Cardiac septum (tissue), 1 donor: ENCODE measurements at regions not wholly inside any gene's neighbourhood (a gene's known extent, or its start where the extent isn't known, plus 50 kb on each side); places are given as distances from the start of the nearest gene placed in this dataset.

Source experiments
- DNase-seq: peaks from one replicate; pipeline ENCODE4 v3.0.0-alpha.2; 2020; ENCODE audit warnings: low spot score
- intact Hi-C: fragments of 100-400 bp; cut with DNase I; formaldehyde crosslinking; loops from one replicate; pipeline ENCODE4 v1.14.0; 2022
- donor health status: DM: no; HTN: no; CAD: no.

DNA sequence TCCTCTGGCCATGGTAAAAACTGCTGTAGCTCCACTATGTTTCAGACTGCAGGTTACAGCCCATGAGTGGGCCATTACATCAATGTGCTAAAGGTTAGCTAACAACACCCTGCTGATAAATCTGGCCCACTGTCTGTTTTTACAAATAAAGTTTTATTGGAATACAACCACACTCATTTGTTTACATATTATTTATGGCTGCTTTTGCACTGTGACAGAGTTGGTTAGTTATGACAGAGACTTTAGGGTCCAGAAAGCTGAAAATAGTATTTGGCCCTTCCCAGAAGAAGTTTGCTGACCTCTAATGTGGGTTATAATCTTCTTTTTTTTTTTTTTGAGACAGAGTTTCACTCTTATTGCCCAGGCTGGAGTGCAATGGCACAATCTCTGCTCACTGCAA, 134.2 kb upstream of the PWP1 start:
- intact Hi-C loops = no loop called here

DNA sequence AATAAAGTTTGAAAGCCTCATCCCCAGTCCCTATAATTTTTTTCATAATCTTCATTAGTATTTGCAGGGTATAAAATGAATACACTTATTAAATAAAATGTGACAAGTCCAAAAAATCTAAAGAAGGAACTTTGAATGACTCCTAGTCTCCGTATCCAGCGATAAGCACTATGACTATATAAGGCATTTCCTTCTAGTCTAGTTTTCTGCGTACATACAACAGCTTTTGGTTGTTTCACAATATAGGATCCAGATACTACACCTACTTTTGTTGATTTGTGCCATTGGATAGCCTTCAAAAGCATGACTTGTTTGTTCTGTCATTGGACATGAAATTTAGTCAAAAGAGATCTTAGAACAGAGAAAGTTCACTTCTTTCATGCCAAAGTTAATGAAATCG, 133.3 kb upstream of the PWP1 start:
- DNase-seq = no peak
- intact Hi-C loops = no loop called here

More for the DNA sequence above, 134.2 kb upstream of the PWP1 start:
- DNase-seq = no peak

DNA sequence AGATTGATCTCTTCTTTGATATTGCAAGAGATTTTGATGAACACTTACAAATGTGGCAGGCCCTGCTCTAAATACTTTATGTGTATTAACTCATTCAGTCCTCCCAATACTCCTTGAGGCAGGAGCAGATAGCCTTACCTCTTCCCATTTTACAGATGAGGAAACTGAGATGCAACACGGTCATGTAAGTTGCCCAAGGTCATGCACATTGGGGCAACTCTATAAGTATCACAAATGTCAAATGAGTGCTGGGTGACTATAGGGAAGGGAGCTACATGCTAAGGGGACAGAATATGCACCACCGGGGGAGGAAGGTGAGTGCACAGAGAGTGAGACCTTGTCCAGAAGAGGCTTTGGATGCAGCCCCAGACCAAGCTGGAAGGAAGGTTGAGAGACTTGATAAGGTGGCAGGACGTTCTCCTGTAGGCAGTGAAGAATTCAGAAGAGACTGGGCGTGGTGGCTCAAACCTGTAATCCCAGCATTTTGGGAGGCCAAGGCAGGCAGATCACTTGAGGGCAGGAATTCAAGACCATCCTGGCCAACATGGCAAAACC, 132.3 kb upstream of the PWP1 start:
- no peak for DNase-seq
- intact Hi-C loops = no loop called here

DNA sequence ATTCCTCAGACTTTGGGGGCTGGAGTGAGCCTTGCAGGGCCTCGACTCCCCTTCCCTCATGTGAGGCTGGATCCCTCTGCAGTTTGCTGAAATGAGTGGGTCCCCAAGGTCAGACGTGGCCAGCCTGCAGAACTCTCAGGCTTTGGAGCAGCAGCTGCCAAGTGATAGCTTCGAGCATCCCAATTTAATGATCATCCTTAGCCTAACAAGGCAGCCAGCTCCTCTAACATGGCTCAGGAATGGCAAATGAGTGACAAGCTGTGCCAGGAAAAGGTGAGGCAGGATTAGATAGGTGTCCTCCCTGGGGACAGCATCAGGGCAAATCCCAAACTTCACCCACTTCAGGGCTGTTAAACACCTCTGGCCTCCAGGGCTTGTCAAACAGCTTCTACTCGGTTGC, 130.7 kb upstream of the PWP1 start:
- intact Hi-C loops = no loop called here
- peak; percentile 35 for DNase-seq

DNA sequence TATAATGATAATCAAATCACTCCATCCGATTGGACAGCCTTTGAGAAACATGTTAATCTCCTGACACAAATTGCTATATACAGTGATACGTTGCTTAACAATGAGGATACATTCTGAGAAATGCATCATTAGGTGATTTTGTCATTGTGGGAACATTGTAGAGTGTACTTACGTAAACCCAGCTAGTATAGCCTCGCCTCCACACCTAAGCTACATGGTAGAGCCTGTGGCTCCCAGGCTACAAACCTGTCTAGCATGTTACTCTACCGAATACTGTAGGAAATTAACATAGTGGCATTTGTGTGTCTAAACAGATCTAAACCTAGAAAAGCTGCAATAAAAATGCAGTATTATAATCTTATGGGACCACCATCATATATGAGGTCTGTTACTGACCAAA, 128.6 kb upstream of the PWP1 start:
- intact Hi-C loops = no loop called here
- DNase-seq = no peak

DNA sequence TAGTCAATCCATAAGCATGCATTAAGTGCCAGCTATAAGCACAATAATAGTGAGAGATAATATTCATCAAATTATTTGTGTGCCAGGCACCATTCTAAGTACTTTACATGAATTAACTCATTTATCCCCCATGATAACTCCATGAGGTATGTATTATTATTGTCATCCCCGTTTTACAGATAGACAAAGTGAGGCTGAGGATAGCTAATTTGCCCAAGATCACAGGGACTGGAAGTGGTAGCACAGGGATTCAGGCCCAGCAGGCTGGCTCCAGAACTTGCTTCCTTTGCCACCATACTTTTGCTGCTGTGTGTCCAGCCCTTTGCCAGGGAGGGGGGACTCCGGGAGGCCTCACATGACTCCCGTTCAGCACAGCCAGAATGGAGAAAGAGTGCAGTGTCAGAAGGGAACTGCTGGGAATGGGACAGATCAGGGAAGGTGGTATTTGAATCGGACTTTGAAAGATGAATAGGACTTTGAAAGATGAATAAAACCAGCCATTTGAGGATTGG, 128.0 kb upstream of the PWP1 start:
- intact Hi-C loops = no loop called here

DNA sequence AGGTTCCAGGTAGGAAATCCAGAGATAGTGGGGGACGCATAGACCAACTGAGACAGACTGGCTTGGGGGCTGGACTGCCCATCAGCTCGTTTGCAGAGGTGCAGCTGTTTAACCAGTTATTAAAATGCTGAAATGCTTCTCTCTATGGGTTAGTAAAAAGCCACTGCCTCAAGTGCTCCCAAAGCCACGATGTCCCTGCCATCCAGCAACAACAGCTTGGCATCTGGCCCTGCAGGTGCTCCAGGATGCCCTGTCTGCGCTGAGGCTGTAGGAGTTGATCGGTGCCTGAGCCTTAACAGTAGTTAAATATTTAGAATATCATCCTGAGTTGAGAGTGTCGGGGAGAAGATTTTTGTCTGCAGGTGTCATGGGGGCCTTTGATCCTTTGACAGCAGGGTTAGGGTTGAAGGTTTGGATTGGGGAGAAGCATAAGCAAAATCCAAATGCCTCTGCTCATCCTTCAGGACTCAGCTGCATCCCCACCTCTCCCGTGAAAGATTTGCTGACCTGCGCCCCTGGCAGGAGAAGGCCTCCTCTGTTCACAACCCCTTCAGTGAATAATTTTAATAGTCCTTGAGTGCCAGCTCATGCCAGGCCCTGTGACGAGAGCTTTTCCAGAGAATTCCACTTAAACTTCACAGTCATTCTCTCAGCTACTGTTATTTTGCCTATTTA, 127.3 kb upstream of the PWP1 start:
- no peak for DNase-seq
- intact Hi-C loops = no loop called here

More for the DNA sequence above, 128.0 kb upstream of the PWP1 start:
- no peak for DNase-seq

DNA sequence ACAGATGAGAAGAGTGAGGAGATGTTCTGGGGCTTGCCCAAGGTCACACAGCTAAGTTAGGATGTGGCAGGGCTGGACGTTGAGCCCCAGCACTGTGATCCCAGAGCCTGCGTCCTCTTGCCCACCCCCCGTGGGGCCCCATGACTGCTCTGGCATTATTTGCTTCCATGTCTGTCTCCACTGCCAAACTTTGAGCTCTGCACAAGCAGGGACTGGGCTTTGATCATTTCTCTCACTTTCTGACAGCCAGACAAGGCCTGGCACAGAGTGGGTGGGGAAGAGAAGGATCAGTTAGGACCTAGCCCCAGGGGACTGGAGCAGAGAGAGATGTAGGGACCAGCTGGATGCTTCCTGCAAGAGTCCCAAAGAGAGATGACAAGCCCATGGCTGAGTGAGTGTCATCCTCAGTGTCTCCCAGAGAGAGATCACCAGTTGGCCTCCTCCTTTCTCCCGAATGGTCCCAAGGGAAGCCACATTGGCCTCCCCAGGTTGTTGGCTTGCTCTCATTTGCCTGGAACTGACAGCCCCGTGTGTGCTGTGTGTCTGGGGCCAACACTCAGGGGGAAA, 126.7 kb upstream of the PWP1 start:
- no peak for DNase-seq
- intact Hi-C loops = no loop called here

DNA sequence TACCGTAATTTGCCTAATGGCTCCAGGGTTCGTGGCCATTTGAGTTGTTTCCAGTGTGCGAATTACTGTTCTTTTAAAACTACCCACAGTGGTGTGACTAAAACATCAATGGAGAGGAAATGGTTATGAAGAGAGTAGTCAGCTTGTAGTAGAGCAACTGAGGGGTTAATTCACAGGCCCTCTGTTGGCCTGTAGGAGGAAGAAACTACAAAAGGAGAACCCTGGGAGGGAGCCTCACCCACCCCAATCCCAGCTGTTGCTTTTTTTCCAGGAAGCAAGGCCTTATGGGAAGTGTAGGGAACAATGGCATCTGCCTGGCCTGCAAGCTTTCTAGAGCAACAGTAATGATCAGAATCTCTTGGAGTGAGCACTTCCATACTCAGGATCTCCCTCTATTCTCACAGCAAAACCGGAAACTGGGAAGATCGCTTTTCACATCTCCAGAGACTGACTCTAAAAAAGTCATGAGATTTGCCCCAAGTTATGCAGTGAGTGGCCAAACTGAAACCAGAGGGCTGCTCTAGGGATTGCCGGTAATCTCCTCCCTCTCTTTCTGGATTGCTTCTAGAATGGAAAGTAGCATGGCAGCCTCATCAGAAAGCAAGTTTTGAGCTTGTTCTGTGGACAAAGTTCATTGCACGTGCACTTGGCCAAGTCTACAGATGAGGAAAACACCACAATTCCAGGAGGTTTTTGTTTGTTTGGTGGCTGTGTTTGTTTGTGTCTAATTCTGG, 125.3 kb upstream of the PWP1 start:
- no peak for DNase-seq
- intact Hi-C loops = no loop called here

DNA sequence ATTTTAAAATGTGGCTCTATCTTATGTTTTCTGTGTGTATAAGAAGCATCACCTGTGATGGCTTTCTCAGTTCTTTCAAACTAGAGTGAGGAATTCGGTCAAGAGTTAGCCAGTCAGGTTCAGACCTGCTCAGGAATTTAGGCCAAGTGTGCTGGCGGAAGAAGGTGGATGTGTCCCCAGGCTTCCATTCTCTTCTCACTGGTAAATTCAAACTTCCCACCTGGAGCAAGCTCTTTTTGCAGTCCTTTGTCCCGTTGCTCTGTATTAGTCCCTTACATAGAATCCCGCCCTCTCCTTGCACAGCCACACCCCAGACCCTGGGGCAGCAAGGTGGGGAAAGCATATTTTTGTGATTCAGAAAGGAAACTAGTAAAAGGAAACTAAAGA, 124.7 kb upstream of the PWP1 start:
- intact Hi-C loops = no loop called here

DNA sequence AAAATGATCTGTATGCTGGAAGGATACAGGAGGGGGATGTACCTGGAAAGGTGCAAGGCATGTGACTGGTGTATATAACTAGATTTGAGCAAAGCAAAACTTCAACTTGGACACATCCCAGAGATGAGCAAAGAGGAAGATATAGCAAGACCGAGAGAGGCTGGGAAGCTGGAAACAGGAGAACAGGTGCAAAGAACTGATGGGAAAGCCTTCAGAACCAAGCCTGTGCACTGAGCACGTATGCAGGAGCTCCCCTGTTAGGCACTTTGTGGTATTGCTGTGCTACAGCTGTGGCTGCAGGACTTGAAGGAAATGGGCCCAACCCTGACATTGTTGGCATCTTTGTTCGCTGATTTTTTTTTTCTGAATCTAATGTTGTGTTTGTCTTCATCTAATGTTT, 120.7 kb upstream of the PWP1 start:
- intact Hi-C loops = no loop called here
- DNase-seq = no peak

More for the DNA sequence above, 124.7 kb upstream of the PWP1 start:
- DNase-seq = no peak

DNA sequence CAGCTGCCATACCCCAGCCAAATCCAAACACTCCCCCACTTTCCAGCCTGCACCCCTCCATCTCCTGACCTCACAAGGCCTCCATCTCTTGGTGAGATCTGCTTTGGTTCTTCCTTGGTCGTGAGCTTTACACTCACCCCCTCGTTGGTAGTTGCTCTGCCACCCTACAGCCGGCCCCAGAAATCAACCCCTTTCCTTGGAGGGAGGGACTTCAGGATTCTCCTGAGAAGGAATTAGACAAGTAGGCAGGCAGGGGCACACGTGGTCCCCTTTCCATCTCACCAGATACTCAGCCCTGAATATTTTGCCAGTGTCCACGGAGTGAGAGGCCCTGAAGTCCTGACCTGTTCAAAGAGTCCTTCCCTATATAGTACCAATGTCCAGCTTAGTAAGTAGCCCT, 120.0 kb upstream of the PWP1 start:
- intact Hi-C loops = no loop called here
- no peak for DNase-seq

DNA sequence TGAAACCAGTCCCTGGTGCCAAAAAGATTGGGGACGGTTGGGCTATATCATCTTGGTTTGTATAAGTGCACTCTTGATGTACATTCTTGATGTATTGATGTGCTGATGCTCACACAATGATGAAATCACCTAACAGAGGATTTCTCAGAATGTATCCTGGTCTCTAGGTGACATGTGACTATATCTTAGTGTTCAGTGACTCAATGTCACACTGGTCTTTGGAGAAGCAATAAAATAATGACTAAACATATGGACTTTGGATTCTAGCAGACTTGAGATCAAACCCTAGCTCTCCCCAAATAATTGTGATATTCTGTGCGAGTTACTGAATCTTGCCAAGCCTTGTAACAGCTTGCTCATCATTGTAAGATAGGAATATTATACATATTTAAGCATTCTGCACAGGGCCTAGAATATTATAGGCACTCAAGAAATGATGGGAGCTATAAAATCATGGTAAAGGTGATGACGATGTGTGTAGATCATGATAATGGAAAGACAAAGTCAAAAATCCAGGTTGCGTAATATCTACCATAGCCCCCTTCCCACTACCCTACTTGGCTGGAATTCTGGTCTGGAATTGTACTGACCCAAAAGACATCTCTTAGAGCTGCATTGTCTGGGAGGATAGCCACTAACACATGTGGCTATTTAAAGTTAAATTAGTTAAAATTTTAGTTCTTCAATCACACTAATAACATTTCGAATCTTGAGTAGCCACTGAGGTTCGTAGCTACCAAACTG, 117.6 kb upstream of the PWP1 start:
- intact Hi-C loops = no loop called here
- DNase-seq = no peak

DNA sequence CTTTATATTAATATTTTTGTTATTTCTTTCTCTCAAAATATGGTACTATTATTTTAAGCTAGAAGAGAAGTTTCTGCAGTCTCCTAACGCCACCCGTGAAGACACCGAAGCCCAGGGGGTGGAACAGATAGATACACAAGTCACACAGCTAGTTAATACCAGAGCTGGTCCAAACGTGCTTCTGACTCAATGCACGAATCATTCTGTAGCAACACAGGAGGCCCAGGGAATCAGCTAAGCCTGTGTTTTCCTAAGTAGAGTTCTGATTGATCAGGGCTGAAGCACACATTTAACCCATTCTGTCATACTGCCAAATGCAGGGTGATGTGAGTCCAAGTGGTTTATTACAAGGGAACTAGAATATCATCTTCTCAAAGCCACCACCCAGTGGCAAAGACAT, 116.9 kb upstream of the PWP1 start:
- no peak for DNase-seq
- intact Hi-C loops = no loop called here

DNA sequence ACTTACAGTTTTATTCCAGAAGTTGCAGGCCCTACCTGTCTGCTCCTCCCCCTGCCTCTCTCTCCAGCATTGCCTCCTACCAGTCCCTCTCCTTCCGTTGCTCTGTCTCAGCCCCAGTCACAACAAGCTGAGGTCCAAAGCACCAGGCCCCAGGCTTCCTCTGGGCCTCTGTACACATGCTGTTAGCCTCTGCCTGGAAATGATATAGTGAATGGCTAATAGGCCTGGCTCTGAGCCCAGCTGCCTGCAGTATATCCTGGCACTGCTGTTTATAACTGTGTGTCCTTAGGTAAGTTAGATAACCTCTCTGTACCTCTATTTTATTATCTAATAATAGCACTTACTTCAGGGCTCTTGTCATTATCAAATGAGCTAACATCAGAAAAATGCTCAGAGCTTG, 114.9 kb upstream of the PWP1 start:
- intact Hi-C loops = no loop called here
- DNase-seq = no peak

DNA sequence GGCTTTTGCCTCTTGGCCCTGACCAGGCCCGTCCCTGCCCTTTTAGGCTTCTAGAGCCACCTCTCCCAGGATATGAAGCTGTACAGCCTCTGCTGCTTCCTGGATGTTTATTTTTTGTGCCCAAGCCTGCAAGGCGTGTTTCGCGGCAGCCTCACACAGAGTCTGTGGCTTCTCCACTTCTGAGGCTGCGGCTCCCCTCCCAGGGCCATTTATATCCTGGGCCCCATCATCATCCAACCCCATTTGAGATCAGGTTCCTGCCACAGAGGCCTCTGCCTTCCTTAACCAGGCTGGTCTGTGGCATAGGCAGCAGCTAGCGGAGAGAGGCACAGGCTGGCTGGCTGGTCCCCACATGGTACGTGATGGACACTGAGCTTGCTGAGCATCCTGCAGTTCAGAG, 114.1 kb upstream of the PWP1 start:
- DNase-seq = no peak
- intact Hi-C loops = no loop called here

DNA sequence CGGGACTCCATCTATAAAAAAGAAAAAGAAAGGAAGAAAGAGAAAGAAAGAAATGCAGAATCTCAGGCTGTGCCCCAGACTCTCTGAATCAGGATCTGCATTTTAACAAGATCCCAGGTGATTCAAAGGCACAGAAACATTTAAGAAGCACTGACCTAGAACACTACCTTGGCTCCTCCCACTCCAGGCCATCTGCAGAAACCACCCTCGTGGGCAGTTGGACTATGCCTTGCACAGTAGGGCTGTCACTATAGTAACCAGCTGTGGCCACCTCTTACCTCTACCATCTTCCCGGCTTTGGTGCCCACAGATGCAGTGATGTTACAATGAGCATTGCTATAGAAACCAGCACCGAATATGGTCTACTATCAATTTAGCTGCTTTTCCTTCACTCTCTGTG, 110.9 kb upstream of the PWP1 start:
- no peak for DNase-seq
- intact Hi-C loops = no loop called here

DNA sequence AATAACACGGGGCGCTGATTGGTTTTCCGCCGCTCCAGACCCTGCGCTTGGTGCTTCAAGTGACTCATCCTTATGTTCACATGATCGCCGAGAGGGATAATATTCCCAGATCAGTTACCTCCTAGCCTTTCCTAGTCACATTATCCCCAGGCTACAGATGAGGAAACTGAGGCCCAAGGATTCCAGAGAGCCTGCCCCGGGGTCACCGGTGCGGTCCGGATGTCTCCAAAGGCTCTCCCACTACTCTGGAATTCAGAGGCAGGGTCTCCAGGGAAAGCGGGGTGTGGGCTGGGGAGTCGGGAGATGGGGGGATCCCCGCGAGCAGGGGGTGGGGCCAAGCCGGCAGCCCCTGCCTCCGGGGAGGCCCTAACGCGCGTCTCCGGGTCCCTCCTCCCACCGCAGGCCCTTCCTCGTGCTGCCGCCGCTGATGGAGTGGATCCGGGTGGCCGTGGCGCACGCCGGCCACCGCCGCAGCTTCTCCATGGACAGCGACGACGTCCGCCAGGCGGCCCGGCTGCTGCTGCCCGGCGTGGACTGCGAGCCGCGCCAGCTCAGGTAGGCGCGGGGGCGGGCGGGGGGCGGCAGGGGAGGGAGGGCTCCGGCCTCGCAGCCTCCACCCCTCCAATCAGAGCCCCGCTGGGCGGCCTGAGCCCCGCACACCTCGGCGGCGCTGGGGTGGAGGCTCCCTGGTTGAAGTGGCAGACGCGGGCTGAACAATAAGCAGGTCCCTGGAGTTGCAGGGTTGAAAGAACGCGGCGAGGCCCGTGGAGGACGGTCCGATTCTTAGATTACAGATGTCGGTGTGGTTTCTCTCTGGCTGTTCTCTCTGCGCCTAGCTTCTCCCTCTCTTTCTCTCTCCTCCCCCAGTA, 104.6 kb upstream of the PWP1 start:
- no peak for DNase-seq
- intact Hi-C loops = no loop called here

DNA sequence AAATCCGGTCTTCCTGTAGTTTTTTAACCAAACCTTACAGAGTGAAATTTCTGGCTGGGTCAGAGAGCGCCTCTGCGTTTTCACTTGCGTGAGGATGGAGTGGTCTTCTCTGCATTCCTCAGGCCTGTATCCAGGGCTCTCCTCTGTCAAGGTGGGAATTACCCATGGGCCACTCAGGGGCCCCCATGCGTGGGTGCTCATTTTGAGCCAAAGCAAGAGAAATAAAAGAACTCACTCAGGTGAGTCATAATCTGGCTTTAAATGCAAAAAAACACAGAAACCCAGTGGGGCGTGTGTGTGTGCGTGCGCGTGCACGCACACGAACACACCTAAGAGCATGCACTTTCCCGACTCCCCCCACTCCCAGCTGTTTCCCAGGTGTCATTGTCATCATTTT, 104.0 kb upstream of the PWP1 start:
- intact Hi-C loops = no loop called here
- no peak for DNase-seq
